Suprapubic skin (tissue), 4 donors: ENCODE measurements at regions not wholly inside any gene's neighbourhood (a gene's known extent, or its start where the extent isn't known, plus 50 kb on each side); places are given as distances from the start of the nearest gene placed in this dataset.

Experiments used
- DNase-seq, 2 donors: peaks; one replicate each; pipeline ENCODE4 v3.0.0-alpha.2; 2019; ENCODE audit warnings: low spot score in 2 of 2
- H3K27ac ChIP-seq: fragments of 200-600 bp; sonication (generic); one replicate; pipeline ENCODE4 v1.5.1; 2019
- H3K27me3 ChIP-seq: fragments of 200-600 bp; sonication (generic); one replicate; pipeline ENCODE4 v1.5.1; 2019
- H3K36me3 ChIP-seq: fragments of 200-600 bp; sonication (generic); one replicate; pipeline ENCODE4 v1.5.1; 2019
- H3K4me1 ChIP-seq: fragments of 200-600 bp; sonication (generic); one replicate; pipeline ENCODE4 v1.5.1; 2019
- H3K4me3 ChIP-seq: fragments of 200-600 bp; sonication (generic); one replicate; pipeline ENCODE4 v1.5.1; 2019; ENCODE audit warnings: mild to moderate bottlenecking
- H3K9me3 ChIP-seq: fragments of 200-600 bp; sonication (generic); one replicate; pipeline ENCODE4 v1.5.1; 2019
- CTCF ChIP-seq, 2 donors: fragments of 200-600 bp in 1 of 2; fragments of 450-650 bp in 1 of 2; sonication (generic) in 1 of 2; IDR thresholded peaks; one replicate each; pipeline ENCODE4 v1.5.1; 2016 to 2019; ENCODE audit warnings: antibody characterized with exemption in 2 of 2, mild to moderate bottlenecking in 1 of 2, moderate library complexity in 1 of 2
- EP300 ChIP-seq: sonication (generic); formaldehyde crosslinking; IDR thresholded peaks from one replicate; pipeline ENCODE4 v1.6.1; 2017; ENCODE audit warnings: antibody characterized with exemption
- POLR2A ChIP-seq, 2 donors: fragments of 450-650 bp; IDR thresholded peaks; one replicate each; pipeline ENCODE4 v1.6.1; 2017; ENCODE audit warnings: antibody characterized with exemption in 2 of 2, mild to moderate bottlenecking in 2 of 2, moderate library complexity in 2 of 2
- POLR2AphosphoS5 ChIP-seq, 3 donors: sonication (generic); formaldehyde crosslinking; IDR thresholded peaks; one replicate each; pipeline ENCODE4 v1.6.1; 2017; ENCODE audit warnings: antibody characterized with exemption in 3 of 3
- WGBS: methylation state at CpG from one replicate; pipeline ENCODE4 v1.1.5; 2018; 5-methylcytosine and 5-hydroxymethylcytosine counted together

- no peak for DNase-seq
- TF ChIP-seq EP300 (no peak), POLR2AphosphoS5 (IDR thresholded peaks at IDR 0.05) (no peak), POLR2A (IDR thresholded peaks at IDR 0.05) (no peak), CTCF (IDR thresholded peaks at IDR 0.05) (no peak)
- Histone ChIP-seq H3K4me1 (no peaks in the 10 kb centered on the region), H3K36me3 (no peaks in the 10 kb centered on the region), H3K27ac (no peak overlapping the region), H3K9me3 (peaks cover 3% of the 10 kb centered on the region), H3K4me3 (no peak overlapping the region), H3K27me3 (peaks cover 60% of the 10 kb centered on the region)
- 56% methylated on average over 14 of the region's 14 CpGs for WGBS
These were observed 71.9 kb downstream of the TSPAN17 start for GRCh38 chr5:176719113-176719739.

- TF ChIP-seq POLR2AphosphoS5 (IDR thresholded peaks at IDR 0.05): no peak
- TF ChIP-seq EP300: no peak
- no peak for TF ChIP-seq POLR2A (IDR thresholded peaks at IDR 0.05)
- TF ChIP-seq CTCF (IDR thresholded peaks at IDR 0.05): no peak
- H3K4me1 ChIP-seq: no peaks in the 10 kb centered on the region
- no peak for DNase-seq
- no peaks in the 10 kb centered on the region for H3K36me3 ChIP-seq
- no peaks in the 10 kb centered on the region for H3K9me3 ChIP-seq
- H3K27ac ChIP-seq: no peak overlapping the region
- peaks cover 69% of the 10 kb centered on the region for H3K27me3 ChIP-seq
- no peak overlapping the region for H3K4me3 ChIP-seq
- 83% methylated on average over 10 of the region's 10 CpGs for WGBS
These were observed 74.2 kb downstream of the TSPAN17 start for GRCh38 chr5:176721509-176721908.

GRCh38 chr5:176722757-176723156 is 75.5 kb downstream of the TSPAN17 start:
- Histone ChIP-seq H3K27ac (no peak overlapping the region), H3K4me3 (no peak overlapping the region), H3K9me3 (no peaks in the 10 kb centered on the region), H3K27me3 (peaks cover 69% of the 10 kb centered on the region), H3K36me3 (no peaks in the 10 kb centered on the region), H3K4me1 (no peaks in the 10 kb centered on the region)
- no peak for DNase-seq
- no peak for TF ChIP-seq EP300
- no peak for TF ChIP-seq CTCF (IDR thresholded peaks at IDR 0.05)
- no peak for TF ChIP-seq POLR2AphosphoS5 (IDR thresholded peaks at IDR 0.05)
- TF ChIP-seq POLR2A (IDR thresholded peaks at IDR 0.05): no peak
- WGBS: 49% methylated on average over 10 of the region's 10 CpGs

- H3K36me3 ChIP-seq: no peaks in the 10 kb centered on the region
- H3K9me3 ChIP-seq: no peaks in the 10 kb centered on the region
- H3K27me3 ChIP-seq: peaks cover 67% of the 10 kb centered on the region
- no peak overlapping the region for H3K27ac ChIP-seq
- 75% methylated on average over 3 of the region's 3 CpGs for WGBS
- H3K4me3 ChIP-seq: no peak overlapping the region
- no peak for DNase-seq
- TF ChIP-seq CTCF (IDR thresholded peaks at IDR 0.05): no peak
- no peak for TF ChIP-seq EP300
- no peak for TF ChIP-seq POLR2A (IDR thresholded peaks at IDR 0.05)
- no peak for TF ChIP-seq POLR2AphosphoS5 (IDR thresholded peaks at IDR 0.05)
- H3K4me1 ChIP-seq: no peaks in the 10 kb centered on the region
These were observed 76.2 kb downstream of the TSPAN17 start for GRCh38 chr5:176723440-176723839.

GRCh38 chr5:176724472-176724871 is 77.2 kb downstream of the TSPAN17 start:
- TF ChIP-seq POLR2AphosphoS5 (IDR thresholded peaks at IDR 0.05) (no peak), POLR2A (IDR thresholded peaks at IDR 0.05) (no peak), EP300 (no peak), CTCF (IDR thresholded peaks at IDR 0.05) (no peak)
- Histone ChIP-seq H3K36me3 (no peaks in the 10 kb centered on the region), H3K4me1 (no peaks in the 10 kb centered on the region), H3K4me3 (no peak overlapping the region), H3K27me3 (peaks cover 76% of the 10 kb centered on the region), H3K9me3 (no peaks in the 10 kb centered on the region), H3K27ac (no peak overlapping the region)
- no peak for DNase-seq
- 64% methylated on average over 8 of the region's 8 CpGs for WGBS
